Left forelimb (tissue), 1 donor: ENCODE measurements at regions not wholly inside any gene's neighbourhood (a gene's known extent, or its start where the extent isn't known, plus 50 kb on each side); places are given as distances from the start of the nearest gene placed in this dataset.

Experiments used
- DNase-seq: peaks from one replicate; pipeline ENCODE4 v3.0.0-alpha.2; 2018; ENCODE audit warnings: low spot score

DNA sequence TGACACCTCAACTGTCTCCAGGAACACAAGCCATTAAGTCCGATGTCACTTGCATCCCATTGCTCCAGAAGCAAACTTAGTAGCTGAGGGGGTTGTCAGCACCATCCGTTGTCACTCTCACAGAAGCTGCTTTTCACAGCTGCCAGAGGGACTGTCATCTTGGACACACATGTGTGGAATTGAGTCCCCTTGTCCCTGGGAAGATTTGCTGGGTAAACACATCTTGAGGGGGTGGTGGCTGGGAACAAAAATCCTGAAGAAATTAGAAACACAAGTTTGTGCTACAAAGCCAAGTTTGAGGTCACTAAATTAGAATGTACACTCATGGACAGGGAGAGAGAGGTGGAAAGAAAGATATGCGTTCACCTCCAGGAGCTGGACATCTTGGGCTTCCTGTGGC is 55.2 kb upstream of the ADRA1B start:
- no peak for DNase-seq

DNA sequence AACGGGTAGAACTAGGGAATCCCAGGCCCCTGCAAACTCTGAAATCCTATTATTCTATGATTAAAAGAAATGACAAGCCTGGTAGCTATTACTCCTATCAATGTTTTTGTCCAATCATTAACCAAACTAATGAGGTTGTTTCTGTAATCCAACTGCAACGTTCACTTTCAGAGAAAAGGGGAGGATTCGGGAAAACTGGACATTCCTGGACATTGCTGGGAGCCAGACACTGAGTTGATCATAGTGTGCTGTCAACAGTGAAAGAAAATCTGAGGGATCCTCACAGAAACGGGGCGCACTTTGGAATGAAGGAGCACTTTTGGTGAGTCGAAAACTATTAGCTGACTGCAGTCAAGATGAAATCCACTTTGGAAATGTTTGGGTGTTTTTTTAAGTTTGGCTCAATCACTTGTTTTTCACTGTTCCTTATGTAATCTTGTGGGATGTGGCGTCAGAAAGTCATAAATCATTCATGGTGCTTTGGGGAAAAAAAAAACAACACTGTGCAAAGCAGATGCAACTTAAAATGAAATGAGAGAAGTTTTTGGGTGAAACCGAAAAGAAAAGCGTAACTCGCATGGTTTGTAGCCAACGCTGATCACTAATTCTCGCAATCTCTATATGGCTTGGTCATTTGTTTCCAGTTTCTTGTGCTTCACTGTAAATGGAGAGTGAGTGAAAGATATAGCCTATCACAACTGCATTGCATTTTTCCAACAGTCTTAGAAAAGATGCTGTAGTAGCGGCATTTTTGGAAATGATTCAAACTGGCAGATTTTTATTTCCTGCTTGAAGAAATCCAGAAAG is 51.2 kb upstream of the ADRA1B start:
- no peak for DNase-seq

DNA sequence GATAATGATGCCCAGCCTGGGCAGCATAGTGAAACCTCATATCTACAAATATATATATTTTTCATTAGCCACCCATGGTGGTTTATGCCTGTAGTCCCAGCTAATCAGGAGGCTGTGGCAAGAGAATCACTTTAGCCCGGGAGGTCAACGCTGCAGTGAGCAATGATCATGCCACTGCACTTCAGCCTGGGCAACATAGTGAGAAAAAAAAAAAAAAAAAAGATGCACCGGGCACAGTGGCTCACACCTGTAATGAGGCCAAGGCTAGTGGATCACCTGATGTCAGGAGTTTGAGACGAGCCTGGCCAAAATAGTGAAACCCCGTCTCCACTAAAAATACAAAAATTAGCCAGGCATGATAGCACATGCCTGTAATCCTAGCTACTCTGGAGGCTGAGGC is 50.2 kb upstream of the ADRA1B start:
- DNase-seq: no peak
